Right renal pelvis (tissue), 4 donors: ENCODE measurements at regions not wholly inside any gene's neighbourhood (a gene's known extent, or its start where the extent isn't known, plus 50 kb on each side); places are given as distances from the start of the nearest gene placed in this dataset.

Source experiments
- DNase-seq, 4 donors: peaks; one replicate each; pipeline ENCODE4 v3.0.0-alpha.2; 2013; ENCODE audit warnings: low read depth in 4 of 4, low spot score in 3 of 4, missing footprints in 1 of 4

DNA sequence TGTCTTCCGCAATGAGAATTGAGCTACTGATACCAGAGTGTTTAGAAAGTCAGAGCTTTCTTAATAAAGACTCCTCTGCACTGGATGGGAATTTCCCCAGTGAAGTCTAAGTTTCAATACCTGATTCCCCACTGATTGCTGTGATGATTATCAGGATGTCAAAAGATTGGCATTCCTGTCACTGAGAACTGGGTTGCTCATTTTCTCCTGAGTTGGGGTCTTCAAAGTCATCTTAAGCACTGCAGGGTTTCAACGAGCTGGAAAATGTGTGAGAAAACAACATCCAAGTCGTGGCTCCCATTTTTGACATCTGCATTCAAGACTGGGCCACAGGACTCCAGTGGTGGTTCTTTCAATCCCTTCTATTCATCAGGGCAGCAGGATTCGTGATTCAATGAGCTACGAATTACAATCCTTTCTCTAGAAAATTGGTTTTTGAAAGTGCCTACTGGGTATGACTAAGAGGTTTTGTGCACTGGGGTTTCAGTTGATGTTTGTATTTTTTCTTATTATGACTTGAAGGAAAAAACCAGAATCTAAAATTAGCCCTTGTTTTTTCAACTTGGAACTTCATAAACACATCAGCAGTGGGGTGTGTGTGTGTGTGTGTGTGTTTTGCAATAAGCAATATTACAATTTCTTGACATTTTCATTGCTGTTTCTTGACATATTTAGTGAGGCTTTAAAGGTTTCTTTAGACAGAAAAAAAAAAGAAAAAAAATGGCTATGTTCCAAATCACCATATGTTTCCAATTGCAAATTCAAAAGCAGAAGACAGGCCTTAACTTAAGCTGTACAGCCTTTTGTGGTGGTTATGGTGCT is 233.0 kb downstream of the FAM76B start:
- DNase-seq, result peak; percentile 54 to 77 (median 65)

DNA sequence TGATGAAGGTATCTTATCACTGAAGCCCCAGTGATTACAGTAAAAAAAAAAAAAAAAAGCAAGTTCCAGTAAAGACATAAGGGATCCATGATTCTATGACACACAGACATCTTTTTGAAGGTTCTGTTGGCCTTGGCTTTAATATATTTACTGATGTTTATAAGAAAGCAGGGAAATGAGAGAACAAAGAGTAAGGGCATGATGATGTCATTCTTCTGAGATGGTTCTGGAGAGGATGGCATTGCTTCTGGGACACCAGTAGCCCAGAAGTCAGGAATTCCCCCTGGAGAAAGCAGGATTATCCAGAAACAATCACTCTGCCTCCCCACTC is 233.6 kb downstream of the FAM76B start:
- no peak for DNase-seq

DNA sequence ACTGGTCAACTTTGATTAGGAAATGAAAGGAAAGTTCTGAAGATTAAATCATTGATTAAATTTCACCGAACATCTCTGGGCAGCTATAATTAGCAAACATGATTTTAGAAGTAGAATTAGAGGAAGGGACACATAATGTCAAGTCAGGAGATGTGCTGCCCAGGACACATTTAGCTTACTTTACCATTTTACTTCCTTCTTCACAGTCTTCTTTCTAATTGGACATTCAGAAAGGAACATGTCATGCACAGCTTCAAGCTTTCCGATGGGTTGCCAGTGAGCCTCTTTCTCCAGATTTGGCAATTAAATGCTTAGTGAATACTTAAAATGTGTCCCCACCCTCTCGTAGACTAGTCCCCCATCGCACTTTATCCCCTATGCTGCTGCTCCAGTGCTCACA is 234.7 kb downstream of the FAM76B start:
- no peak for DNase-seq

DNA sequence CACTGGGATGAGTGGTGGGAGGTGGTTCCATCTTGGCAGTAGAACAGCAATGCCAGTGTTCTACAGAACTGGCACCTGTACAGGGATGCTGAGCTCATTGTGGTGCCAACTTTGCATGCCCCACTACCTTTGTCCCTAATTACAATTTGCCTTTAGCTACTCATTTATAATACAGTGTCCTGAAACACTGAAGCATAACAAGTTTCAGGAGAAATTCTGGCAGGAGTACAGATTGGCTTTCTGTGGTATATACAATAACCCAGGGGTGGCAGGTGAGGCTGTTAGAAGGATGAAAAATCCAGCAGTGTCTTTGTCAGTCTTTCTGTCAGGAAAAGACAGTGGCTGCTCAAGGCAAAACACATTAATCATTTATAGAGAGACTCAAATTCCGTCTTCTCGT is 240.3 kb downstream of the FAM76B start:
- DNase-seq, result no peak

DNA sequence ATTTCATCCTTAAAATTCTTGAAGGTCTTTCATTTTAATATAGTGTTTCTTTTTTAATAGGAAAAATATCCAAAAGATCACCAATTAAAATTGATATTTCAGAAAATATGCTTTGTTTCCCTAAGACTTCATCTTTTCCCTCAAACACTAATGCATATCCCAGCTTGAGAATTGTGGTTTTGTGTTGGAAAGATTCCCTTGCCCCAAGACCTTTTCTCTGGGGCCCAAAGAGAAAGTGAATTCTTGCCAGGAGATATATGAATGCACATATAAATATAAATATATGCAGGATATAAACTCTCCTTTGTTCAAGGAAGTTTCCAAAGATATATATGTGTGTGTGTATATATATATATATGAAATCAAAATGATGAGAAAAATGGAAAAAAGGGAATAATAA is 241.2 kb downstream of the FAM76B start:
- DNase-seq, result no peak

DNA sequence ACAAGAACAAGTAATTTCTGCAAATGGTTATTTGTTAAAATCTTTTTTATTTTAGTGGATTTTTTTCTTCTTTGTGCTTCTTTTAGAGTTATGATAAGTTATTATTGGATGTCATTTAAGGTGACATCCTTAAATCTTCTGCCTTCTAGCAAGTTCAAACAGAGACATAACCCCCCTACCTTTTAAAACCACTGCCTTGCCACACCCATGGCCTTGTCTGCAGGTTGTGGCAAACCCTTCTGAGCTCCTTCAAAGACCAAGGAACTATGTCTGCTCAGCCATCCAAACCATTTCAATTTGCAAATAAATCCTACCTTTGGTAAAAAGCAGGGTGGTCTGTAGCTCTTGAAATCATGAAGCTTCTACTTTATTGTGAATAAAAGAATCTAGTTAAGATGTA is 241.6 kb downstream of the FAM76B start:
- DNase-seq, result no peak

DNA sequence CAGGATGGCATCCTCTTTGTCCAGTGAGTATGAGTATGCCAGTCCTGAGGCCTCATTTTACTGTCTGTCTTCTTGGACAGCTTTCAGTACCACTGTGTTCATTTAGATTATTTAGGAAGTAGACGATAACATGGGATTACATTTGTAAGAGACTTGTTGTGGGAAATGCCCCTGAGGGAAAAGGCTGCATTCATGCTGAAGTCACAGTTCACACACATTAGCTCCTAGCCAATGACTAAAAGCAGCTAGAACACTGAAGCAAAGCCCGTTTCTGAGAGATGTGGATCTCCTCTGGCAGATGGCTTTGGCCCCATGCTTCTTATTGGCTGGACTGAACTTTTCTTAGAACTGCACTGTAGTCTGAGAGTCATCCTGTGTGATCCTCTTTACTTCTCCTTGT is 242.4 kb downstream of the FAM76B start:
- DNase-seq, result no peak

DNA sequence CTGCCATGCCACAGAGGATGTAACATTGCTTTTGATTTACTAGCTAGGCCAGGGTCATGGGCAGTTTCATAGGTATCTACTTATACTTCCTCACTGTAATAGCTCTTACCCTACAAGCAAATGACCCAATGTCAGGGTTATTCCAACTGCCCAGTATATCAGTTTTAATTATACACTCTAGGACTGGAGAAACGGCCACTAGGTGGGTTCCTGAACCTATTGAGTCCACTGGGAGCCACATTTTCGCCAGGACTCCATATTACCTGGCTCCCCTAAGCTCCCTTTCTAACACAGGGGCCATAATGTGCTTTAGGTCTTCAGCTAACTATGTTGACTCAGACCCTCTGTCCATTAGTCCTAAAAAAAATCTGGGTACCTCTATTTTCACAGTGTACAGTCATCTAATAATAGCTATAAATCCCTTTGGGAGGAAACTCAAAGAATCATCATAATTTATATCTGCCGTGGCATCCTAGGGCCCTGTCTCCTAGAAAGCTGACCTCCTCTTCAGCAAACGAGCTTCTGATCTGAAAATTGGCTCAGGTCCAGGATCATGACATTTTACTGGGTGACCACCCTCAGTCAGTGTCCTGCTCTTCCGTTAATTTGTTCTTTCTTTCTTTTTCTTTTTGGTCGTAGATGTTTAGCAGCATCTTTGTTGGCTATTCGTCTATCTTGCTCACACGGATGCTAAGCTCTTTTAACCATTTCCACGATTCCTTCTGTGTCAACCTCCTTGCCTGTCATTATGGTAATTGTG is 244.3 kb downstream of the FAM76B start:
- no peak for DNase-seq

DNA sequence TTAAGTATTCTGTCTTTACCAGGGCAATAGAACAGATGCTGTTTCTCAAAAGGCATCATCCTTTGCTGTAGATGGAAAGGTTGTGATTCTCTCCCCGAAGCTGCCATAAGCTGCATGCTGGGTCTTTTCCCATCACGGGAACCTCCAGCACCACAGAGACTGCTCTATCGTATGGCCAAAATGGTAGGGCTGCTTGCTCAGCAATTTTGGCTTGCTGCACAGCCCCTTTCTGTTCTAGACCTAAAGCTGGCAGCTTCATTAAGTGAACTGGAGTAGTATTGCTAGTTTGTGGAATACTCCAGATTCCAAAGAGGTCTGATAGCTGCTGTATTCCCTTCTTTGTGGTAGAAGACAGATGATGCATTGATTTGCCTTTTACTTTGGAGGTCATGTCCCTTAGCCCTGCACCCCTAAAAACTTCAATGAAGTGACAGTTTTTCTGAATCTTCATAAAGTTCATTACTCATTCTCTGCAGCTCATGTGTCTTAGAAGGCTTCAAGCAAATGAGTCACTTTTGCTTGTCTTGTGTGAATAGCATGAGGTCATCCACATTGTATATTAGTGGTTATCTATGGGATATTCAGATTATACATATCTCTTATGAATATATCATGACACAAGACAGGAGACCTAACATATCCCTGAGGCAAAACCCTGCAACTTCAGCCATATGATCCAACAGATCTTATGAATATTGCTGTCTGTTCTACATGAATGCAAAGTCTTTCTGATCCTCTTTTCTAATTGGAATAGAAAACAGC is 245.3 kb downstream of the FAM76B start:
- DNase-seq, result no peak

DNA sequence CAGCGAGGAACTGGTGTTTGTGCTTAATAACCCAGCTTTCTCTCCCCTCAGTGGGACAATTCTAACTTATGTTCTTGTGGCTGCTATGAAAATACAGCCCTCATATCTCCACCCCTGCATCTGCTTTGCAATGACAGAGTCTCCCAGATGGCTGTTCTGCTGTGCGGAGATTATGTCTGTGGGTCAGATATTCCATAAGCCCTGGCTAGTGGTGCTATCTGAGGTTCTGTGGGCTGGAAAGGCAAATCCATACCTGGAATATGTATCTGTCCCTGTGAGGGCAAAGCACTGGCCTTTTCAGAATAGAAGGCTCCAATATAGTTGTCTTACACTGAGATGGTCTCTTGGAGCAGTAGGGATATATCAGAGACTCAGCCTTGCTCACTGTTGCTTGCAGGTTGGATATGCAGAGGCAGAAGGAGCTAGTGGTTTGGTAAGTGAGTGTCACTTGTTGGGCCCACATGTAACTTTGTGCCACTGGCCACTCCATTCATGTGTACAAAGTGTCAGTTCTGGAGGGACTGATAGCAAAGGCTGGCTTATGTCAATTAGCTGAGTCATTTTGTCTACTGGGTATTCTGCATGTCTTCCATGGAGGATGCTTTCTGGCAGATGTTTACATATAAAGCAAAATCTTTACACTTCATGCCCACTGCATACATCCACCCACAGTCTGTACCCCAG is 246.6 kb downstream of the FAM76B start:
- no peak for DNase-seq

DNA sequence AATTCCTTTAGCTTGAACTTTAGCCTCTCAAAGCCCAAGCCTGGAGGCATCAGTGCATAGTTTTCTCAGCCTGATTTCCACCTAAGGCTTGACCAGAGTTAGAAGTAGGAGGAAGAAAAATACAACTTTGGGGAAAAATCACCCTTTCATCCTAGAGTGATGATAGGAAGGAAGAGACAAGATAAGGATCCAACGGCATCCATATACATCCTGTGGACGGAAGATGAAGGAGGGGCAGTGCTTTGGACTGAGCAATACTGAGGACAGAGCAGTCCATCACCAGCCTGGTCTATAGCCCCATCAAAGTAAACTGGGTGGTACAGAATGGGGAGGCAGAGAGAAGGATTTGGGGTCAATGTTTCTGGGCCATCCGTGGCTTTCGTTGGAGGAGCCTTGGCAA is 247.9 kb downstream of the FAM76B start:
- no peak for DNase-seq

DNA sequence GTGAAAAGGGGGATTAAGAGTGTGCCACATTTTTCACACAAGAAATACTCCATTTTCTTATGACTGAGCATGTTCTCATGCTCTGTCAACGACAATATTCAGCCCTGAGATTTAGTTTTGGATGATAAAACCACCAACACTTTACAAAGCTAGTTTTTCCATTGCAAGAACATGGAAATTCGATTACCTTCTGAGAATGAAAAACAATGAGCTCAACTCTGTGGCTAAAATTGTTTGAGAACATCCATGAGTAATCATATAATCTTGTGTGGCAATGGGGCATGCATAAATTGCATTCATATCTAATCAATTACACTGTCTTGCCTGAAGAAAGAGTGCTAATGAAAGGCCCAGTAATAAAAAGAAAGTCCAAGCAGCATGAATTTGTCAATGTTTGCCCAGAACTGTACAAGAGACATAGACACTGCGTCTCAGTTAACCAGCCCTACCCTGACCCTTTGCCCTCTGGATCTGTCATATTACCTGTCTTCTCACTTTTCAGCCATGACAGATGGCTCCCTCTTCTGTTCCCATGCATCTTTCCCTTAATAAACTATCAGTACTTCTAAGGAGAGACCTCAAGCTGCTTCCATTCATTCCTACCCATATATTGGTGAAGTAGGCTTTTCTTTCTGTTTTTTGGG is 253.4 kb downstream of the FAM76B start:
- no peak for DNase-seq

DNA sequence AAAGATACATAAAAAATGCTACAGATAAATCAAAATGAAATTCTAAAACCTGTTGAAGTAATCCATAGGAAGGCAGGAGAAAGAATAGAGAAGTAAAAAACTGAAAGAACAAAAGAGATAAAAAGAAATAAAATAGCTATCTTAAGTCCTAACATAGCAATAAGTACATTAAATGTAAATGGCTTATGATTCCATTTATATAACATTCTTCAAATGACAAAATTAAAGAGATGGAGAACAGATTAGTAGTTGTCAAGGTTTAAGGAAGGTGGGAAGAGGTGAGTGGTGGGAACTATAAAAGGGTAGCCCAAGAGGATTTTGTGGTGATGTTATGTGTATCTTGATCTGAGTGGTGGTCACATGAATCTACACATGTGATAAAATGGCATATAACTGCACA is 254.8 kb downstream of the FAM76B start:
- no peak for DNase-seq

DNA sequence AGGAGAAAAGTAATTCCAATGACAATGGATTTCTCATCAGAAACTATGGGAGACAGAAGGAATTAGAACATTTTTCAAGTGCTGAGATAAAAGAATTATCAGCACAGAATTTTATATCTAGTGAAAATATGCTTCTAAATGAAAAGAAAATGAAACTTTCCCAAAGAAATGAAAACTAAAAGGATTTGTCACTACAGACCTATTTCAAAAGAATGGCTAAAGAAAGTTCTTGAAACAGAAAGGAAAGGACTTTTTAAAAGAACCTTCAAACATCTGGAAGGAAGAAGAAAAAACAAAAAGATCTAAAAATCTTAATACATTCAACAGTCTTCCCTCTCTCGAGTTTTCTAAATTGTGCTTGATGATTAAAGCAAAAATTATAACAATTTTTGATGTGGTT is 255.4 kb downstream of the FAM76B start:
- DNase-seq, result no peak

DNA sequence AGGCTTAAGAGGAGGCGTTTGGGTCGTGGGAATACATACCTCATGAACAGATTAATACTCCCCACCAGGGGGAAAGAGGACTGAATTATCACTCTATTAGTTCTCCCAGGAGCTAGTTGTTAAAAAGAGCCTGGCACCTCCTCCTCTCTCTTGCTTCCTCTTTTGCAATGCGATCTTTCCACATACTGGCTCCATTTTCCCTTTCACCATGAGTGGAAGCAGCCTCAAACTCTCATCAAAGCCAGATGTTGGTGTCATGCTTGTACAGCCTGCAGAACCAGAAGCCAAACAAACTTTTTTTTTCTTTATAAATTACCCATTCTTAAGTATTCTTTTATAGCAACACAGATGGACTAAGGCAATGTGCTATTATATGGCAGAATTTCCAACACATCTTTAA is 258.5 kb downstream of the FAM76B start:
- no peak for DNase-seq

DNA sequence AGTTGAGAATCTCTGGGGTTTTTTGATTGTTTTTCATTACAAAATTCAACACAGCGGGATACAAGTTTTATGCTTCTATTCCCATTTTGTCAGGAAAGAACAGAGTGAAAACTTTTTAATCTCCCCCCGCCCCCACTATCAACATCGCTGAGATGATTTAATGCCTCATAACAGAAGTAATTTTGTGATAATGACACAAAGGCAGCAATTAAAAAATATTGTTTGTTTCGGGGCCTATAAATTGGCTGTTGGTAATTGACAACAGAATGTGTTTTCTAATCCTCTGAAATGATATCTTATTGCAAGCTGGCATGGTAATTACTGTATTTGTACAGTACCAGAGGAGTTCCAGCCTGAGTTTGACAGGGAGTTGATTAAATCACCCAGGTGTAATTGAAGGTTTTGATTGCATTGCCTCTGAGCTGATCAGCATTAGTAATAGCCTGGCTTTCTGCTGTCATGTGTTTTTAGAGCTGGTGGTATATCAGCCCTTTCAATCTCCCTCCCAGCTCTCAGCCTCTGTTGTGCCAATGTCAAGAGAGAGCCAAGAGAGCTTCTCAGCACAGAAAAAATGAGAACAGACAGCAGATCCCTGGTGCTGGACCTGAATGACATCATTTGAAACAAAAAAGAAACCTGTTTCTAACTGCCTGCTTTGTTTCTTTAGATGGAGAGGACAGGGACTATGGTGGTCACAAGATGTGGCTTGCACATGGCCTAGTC is 265.1 kb downstream of the FAM76B start:
- no peak for DNase-seq

DNA sequence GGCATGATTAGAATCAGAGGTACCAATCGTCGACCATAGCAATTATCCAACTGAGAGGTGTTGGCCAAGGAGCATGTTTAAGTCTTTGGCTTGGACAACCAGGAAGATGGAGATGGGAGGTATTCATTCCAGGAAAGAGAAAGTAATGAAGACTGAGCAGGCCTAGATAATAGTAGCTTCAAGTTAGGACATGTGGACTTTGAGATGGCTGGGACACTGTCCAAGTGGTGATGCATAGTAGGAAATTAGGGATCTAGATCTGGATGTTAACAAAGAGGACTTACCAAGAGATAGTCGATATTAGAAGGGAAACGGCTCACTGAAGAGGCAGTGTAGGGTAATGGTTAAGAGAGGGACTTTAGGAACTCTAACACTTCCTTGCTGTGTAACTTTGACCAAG is 266.7 kb downstream of the FAM76B start:
- DNase-seq, result no peak

DNA sequence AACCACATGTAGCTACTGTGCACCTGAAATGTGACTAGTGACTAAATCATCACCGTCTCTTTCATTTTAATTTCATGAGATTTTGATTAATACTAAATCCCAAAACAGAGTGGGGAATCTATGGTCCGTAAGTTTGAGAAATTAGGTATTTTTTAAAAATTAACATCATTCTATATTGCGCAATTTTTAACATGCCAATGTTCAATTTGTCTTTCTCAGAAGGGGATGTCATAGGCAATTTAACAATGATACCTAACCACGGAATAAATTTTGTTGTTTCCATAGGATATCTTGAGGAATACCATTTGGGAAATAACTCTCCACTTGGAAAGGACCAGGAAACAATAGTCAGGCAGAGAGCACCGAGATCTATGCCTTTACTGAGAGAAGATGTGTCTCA is 267.7 kb downstream of the FAM76B start:
- no peak for DNase-seq

DNA sequence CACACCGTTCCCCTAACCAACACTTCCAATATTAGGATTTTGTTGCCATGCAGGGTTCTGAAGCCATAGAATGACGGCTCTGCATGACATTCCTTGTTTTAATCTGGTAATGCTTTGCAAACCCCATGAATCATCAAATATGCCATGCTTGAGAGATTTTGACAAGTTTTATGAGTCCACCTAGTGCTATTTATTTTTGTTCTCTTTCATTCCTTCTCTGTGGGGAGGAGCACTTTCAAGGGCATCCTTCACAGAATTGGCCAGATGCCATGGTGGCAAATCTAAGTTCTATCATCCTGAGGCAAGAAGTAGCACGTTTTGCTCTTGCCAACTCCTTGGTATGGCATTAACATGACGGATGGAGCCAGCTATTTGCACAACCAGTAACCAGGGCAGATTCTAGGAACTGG is 268.4 kb downstream of the FAM76B start:
- no peak for DNase-seq
